ENCODE measurements at regions not wholly inside any gene's neighbourhood (a gene's known extent, or its start where the extent isn't known, plus 50 kb on each side); places are given as distances from the start of the nearest gene placed in this dataset.

DNA sequence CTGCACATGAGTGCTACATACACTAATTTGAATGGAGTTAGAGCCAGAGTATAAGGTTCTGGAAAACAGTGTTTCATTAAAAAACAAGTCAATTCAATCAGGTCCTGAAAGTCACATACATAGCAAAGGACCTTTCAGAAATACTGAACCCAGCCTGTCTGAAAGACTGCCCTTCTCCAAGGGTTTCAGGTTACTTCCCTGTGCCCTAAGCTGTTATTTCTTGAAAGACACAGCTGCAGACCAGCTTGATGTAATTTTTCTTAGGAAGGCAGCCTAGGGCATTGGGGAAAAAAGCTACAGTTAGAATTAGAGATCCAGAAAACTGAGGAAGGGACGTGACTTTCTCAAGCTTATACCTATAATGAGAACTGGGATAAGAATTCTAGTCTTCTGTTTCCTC is 155.9 kb upstream of the MAOA start (continued):
- no peak for TF ChIP-seq ATF3 (IDR thresholded peaks at IDR 0.05; ENCODE audit: insufficient read depth, low read depth, low read length)
